Ishikawa (cell line): ENCODE measurements at regions not wholly inside any gene's neighbourhood (a gene's known extent, or its start where the extent isn't known, plus 50 kb on each side); places are given as distances from the start of the nearest gene placed in this dataset.

Experiments
- CEBPB ChIP-seq: IDR thresholded peaks from 2 replicates; pipeline ENCODE4 v1.6.1; 2012
- CREB1 ChIP-seq: IDR thresholded peaks from 2 replicates; pipeline ENCODE4 v1.6.1; 2012; ENCODE audit warnings: low read depth
- EGR1 ChIP-seq: IDR thresholded peaks from 2 replicates; pipeline ENCODE4 v1.6.1; 2012
- EP300 ChIP-seq: IDR thresholded peaks from 2 replicates; pipeline ENCODE4 v1.6.1; 2012; ENCODE audit warnings: borderline replicate concordance
- TAF1 ChIP-seq: IDR thresholded peaks from 2 replicates; pipeline ENCODE4 v1.6.1; 2012; ENCODE audit warnings: low read depth, mild to moderate bottlenecking
- TCF12 ChIP-seq: IDR thresholded peaks from 2 replicates; pipeline ENCODE4 v1.6.1; 2012; ENCODE audit warnings: low read depth
- TEAD4 ChIP-seq: IDR thresholded peaks from 2 replicates; pipeline ENCODE4 v1.6.1; 2012
- ZBTB7A ChIP-seq: IDR thresholded peaks from 2 replicates; pipeline ENCODE4 v1.6.1; 2012; ENCODE audit warnings: low read depth
- TF ChIP-seq, protein P1 (sequence below): IDR thresholded peaks from 2 replicates; pipeline ENCODE4 v1.6.1; 2012

- no peak for TF ChIP-seq EP300
- TF ChIP-seq TCF12 = no peak
- TF ChIP-seq ZBTB7A = no peak
- no peak for TF ChIP-seq CEBPB
- no peak for TF ChIP-seq CREB1
- no peak for TF ChIP-seq TAF1
- TF ChIP-seq TEAD4 = no peak
- TF ChIP-seq, protein P1, sequence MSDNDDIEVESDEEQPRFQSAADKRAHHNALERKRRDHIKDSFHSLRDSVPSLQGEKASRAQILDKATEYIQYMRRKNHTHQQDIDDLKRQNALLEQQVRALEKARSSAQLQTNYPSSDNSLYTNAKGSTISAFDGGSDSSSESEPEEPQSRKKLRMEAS = no peak
- no peak for TF ChIP-seq EGR1
These were observed 117.0 kb downstream of the ADAM29 start for GRCh38 chr4:175034986-175035705.
